ENCODE measurements at regions not wholly inside any gene's neighbourhood (a gene's known extent, or its start where the extent isn't known, plus 50 kb on each side); places are given as distances from the start of the nearest gene placed in this dataset.

GRCh38 chr1:102107441-102107840, 110.7 kb upstream of the OLFM3 start:
- Histone ChIP-seq H3K4me2 (ENCODE audit: insufficient read depth, low read length) (no peak overlapping the region), H3K9me3 (ENCODE audit: low read depth, low read length) (peaks cover 2% of the 10 kb centered on the region), H3K27ac (ENCODE audit: low read depth, low read length) (no peak overlapping the region), H3K27me3 (ENCODE audit: insufficient read depth, low read length) (no peaks in the 10 kb centered on the region), H3K4me3 (ENCODE audit: insufficient read depth, low read length) (no peak overlapping the region), H3K79me2 (ENCODE audit: insufficient read depth, low read length) (no peaks in the 10 kb centered on the region), H2AFZ (ENCODE audit: low read length) (no peak overlapping the region), H3K36me3 (ENCODE audit: insufficient read depth, low read length) (no peaks in the 10 kb centered on the region), H3K4me1 (ENCODE audit: insufficient read depth, low read length) (no peaks in the 10 kb centered on the region), H4K20me1 (ENCODE audit: insufficient read depth, low read length) (no peaks in the 10 kb centered on the region)
- DNase-seq (ENCODE audit: insufficient read length, low spot score, missing footprints), result no peak
- TF ChIP-seq, protein P1, sequence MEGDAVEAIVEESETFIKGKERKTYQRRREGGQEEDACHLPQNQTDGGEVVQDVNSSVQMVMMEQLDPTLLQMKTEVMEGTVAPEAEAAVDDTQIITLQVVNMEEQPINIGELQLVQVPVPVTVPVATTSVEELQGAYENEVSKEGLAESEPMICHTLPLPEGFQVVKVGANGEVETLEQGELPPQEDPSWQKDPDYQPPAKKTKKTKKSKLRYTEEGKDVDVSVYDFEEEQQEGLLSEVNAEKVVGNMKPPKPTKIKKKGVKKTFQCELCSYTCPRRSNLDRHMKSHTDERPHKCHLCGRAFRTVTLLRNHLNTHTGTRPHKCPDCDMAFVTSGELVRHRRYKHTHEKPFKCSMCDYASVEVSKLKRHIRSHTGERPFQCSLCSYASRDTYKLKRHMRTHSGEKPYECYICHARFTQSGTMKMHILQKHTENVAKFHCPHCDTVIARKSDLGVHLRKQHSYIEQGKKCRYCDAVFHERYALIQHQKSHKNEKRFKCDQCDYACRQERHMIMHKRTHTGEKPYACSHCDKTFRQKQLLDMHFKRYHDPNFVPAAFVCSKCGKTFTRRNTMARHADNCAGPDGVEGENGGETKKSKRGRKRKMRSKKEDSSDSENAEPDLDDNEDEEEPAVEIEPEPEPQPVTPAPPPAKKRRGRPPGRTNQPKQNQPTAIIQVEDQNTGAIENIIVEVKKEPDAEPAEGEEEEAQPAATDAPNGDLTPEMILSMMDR (IDR thresholded peaks at IDR 0.05; ENCODE audit: extremely low read depth, low read depth, low read length), result no peak

DNA sequence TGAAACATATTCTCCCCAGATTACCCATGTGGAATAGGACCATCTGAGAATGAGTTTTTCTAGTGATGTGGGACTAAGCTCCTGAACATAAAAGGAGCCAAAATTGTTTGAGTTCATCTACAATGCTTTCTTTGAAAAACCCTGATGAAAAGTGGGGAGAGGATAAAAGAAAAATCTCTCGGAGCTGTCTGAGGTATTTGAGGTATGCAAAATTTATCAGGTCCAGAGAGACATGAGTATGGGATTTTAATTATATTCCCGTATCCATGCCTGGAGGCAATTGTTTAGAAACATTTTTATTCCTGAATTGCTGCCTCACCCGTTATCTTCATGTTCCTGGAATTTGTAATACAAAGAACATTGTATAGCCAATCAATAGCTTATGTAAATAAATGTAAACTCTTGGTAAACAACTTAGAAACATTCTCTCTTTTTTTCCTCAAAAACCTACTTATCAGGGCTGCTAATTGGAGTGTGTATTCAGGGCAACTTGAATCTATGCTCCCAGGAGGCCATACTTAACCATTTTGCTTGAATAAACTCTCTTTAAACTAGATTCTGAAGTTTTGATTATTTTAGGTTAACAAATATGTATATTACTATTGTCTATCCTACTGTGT, 109.3 kb upstream of the OLFM3 start:
- TF ChIP-seq, protein P1 (IDR thresholded peaks at IDR 0.05; ENCODE audit: extremely low read depth, low read depth, low read length), result no peak
- Histone ChIP-seq H3K27ac (ENCODE audit: low read depth, low read length) (no peak overlapping the region), H4K20me1 (ENCODE audit: insufficient read depth, low read length) (no peaks in the 10 kb centered on the region), H3K4me1 (ENCODE audit: insufficient read depth, low read length) (no peaks in the 10 kb centered on the region), H3K9me3 (ENCODE audit: low read depth, low read length) (peaks cover 2% of the 10 kb centered on the region), H3K4me3 (ENCODE audit: insufficient read depth, low read length) (no peak overlapping the region), H3K4me2 (ENCODE audit: insufficient read depth, low read length) (no peak overlapping the region), H2AFZ (ENCODE audit: low read length) (no peak overlapping the region), H3K27me3 (ENCODE audit: insufficient read depth, low read length) (no peaks in the 10 kb centered on the region), H3K79me2 (ENCODE audit: insufficient read depth, low read length) (no peaks in the 10 kb centered on the region), H3K36me3 (ENCODE audit: insufficient read depth, low read length) (no peaks in the 10 kb centered on the region)
- DNase-seq (ENCODE audit: insufficient read length, low spot score, missing footprints), result no peak

- Histone ChIP-seq H3K4me1 (ENCODE audit: insufficient read depth, low read length) (no peaks in the 10 kb centered on the region), H4K20me1 (ENCODE audit: insufficient read depth, low read length) (no peaks in the 10 kb centered on the region)
Measured at GRCh38 chr1:102103646-102104045, 106.9 kb upstream of the OLFM3 start.

DNA sequence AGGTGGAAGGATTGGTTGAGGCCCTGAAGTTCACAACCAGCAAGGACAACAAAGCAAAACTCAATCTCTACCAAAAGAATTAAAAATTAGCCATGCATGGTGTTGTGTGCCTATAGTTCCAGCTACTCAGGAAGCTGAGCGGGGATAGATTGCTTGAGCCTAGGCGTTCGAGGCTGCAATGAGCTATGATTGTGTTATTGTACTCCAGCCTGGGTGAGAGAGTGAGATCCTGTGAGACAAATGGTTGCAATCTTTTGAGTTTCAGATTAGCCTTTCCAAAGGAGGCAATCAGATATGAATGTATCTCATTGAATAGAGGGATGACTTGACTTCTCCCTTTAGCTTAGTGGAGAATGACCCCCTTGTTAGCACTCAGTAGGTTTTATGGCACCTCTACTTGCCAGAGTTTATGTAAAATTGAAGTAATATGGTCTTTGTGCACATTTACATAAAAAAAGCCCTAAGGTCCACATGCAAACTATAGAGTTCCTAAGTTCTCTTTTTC, 105.6 kb upstream of the OLFM3 start:
- H3K27me3 ChIP-seq (ENCODE audit: insufficient read depth, low read length), result no peaks in the 10 kb centered on the region
- H3K27ac ChIP-seq (ENCODE audit: low read depth, low read length), result no peak overlapping the region
- no peaks in the 10 kb centered on the region for H4K20me1 ChIP-seq (ENCODE audit: insufficient read depth, low read length)
- no peak overlapping the region for H3K4me2 ChIP-seq (ENCODE audit: insufficient read depth, low read length)
- DNase-seq (ENCODE audit: insufficient read length, low spot score, missing footprints), result no peak
- peaks cover 2% of the 10 kb centered on the region for H3K9me3 ChIP-seq (ENCODE audit: low read depth, low read length)
- TF ChIP-seq, protein P1 (IDR thresholded peaks at IDR 0.05; ENCODE audit: extremely low read depth, low read depth, low read length), result no peak
- H2AFZ ChIP-seq (ENCODE audit: low read length), result no peak overlapping the region
- no peaks in the 10 kb centered on the region for H3K79me2 ChIP-seq (ENCODE audit: insufficient read depth, low read length)
- no peak overlapping the region for H3K4me3 ChIP-seq (ENCODE audit: insufficient read depth, low read length)
- no peaks in the 10 kb centered on the region for H3K36me3 ChIP-seq (ENCODE audit: insufficient read depth, low read length)
- H3K4me1 ChIP-seq (ENCODE audit: insufficient read depth, low read length), result no peaks in the 10 kb centered on the region

More at GRCh38 chr1:102103646-102104045, 106.9 kb upstream of the OLFM3 start:
- Histone ChIP-seq H3K36me3 (ENCODE audit: insufficient read depth, low read length) (no peaks in the 10 kb centered on the region), H3K27ac (ENCODE audit: low read depth, low read length) (no peak overlapping the region), H3K4me2 (ENCODE audit: insufficient read depth, low read length) (no peak overlapping the region), H3K79me2 (ENCODE audit: insufficient read depth, low read length) (no peaks in the 10 kb centered on the region), H3K9me3 (ENCODE audit: low read depth, low read length) (peaks cover 2% of the 10 kb centered on the region), H3K27me3 (ENCODE audit: insufficient read depth, low read length) (no peaks in the 10 kb centered on the region), H3K4me3 (ENCODE audit: insufficient read depth, low read length) (no peak overlapping the region), H2AFZ (ENCODE audit: low read length) (no peak overlapping the region)
- DNase-seq (ENCODE audit: insufficient read length, low spot score, missing footprints), result no peak
- TF ChIP-seq, protein P1 (IDR thresholded peaks at IDR 0.05; ENCODE audit: extremely low read depth, low read depth, low read length), result no peak
